ENCODE measurements at regions not wholly inside any gene's neighbourhood (a gene's known extent, or its start where the extent isn't known, plus 50 kb on each side); places are given as distances from the start of the nearest gene placed in this dataset.

DNA sequence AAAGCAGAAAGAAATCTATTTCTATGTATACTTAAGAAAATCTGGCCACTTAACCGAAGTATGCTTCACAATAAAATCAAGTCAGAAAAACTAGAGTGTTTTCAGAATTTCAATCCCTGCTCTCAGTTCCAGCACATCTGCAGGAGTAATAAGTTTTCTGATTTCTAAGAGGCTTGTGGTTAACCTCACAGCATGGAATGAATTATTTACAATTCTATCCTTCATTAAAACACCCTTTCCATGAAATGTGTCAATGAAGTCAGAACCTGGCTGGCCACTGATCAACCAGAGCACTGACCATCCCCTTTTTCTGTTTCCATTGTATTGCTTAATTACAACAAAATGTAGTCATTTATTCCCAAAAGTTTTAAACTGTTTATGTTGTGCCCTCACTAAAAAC, 781.4 kb upstream of the INTU start:
- no peak overlapping the region for H3K4me3 ChIP-seq (ENCODE audit: low read depth, low read length)
- TF ChIP-seq, protein P1, sequence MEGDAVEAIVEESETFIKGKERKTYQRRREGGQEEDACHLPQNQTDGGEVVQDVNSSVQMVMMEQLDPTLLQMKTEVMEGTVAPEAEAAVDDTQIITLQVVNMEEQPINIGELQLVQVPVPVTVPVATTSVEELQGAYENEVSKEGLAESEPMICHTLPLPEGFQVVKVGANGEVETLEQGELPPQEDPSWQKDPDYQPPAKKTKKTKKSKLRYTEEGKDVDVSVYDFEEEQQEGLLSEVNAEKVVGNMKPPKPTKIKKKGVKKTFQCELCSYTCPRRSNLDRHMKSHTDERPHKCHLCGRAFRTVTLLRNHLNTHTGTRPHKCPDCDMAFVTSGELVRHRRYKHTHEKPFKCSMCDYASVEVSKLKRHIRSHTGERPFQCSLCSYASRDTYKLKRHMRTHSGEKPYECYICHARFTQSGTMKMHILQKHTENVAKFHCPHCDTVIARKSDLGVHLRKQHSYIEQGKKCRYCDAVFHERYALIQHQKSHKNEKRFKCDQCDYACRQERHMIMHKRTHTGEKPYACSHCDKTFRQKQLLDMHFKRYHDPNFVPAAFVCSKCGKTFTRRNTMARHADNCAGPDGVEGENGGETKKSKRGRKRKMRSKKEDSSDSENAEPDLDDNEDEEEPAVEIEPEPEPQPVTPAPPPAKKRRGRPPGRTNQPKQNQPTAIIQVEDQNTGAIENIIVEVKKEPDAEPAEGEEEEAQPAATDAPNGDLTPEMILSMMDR (IDR thresholded peaks at IDR 0.05; ENCODE audit: insufficient read depth, low read depth, low read length, missing control alignments): no peak

DNA sequence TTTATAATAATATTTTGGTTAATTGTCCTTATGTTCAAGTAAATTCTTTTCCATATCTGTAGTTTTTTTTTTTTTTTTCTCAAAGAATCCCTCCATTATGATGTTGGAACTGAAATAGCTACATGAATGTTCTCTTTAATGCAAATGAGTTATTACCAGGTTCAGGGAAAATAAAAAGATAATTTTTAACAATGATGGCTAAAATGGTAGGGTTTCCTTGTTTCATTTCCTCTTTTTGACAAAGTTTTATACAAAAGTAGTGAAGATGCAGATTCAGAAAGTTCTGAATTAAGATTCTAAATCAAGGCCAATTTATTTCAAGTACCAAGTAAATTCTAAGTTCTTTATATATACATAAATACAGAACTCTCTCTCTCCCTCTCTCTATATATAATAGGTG, 779.0 kb upstream of the INTU start:
- H3K4me3 ChIP-seq (ENCODE audit: low read depth, low read length): no peak overlapping the region
- TF ChIP-seq, protein P1 (IDR thresholded peaks at IDR 0.05; ENCODE audit: insufficient read depth, low read depth, low read length, missing control alignments): no peak
- DNase-seq (ENCODE audit: low read depth): no peak

More for the DNA sequence above, 781.4 kb upstream of the INTU start:
- DNase-seq (ENCODE audit: low read depth): no peak

- TF ChIP-seq, protein P1 (IDR thresholded peaks at IDR 0.05; ENCODE audit: insufficient read depth, low read depth, low read length, missing control alignments): no peak
- no peak for DNase-seq (ENCODE audit: low read depth)
- H3K4me3 ChIP-seq (ENCODE audit: low read depth, low read length): no peak overlapping the region
These were observed 775.9 kb upstream of the INTU start for GRCh38 chr4:126856906-126857305.

GRCh38 chr4:126859314-126859713, 773.4 kb upstream of the INTU start:
- TF ChIP-seq, protein P1 (IDR thresholded peaks at IDR 0.05; ENCODE audit: insufficient read depth, low read depth, low read length, missing control alignments): no peak
- H3K4me3 ChIP-seq (ENCODE audit: low read depth, low read length): no peak overlapping the region
- DNase-seq (ENCODE audit: low read depth): no peak

- no peak overlapping the region for H3K4me3 ChIP-seq (ENCODE audit: low read depth, low read length)
- TF ChIP-seq, protein P1 (IDR thresholded peaks at IDR 0.05; ENCODE audit: insufficient read depth, low read depth, low read length, missing control alignments): no peak
- no peak for DNase-seq (ENCODE audit: low read depth)
These were observed 772.9 kb upstream of the INTU start for GRCh38 chr4:126859872-126860271.

- DNase-seq (ENCODE audit: low read depth): no peak
- TF ChIP-seq, protein P1 (IDR thresholded peaks at IDR 0.05; ENCODE audit: insufficient read depth, low read depth, low read length, missing control alignments): no peak
- no peak overlapping the region for H3K4me3 ChIP-seq (ENCODE audit: low read depth, low read length)
These were observed 772.4 kb upstream of the INTU start for GRCh38 chr4:126860308-126860707.

DNA sequence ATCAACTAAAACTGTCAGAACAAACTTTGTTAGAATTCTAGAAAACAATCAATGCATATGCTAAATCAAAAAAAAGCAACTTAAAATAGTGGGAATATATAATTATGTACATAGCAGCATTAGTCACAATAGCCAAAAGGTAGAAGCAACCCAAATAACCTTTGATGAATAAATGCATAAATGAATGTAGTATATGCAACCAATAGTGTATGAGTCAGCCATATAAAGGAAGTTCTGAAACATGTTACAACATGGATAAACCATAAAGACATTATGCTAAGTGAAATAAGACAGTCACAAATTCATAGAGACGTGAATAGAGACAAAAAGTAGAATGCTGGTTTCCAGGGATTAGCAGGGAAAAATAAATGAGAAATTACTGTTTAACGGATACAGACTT, 762.8 kb upstream of the INTU start:
- no peak overlapping the region for H3K4me3 ChIP-seq (ENCODE audit: low read depth, low read length)
- no peak for DNase-seq (ENCODE audit: low read depth)
- TF ChIP-seq, protein P1 (IDR thresholded peaks at IDR 0.05; ENCODE audit: insufficient read depth, low read depth, low read length, missing control alignments): no peak

Measured in GM12865 (cell line).